Glutamatergic neuron (in vitro differentiated cells): ENCODE measurements at regions not wholly inside any gene's neighbourhood (a gene's known extent, or its start where the extent isn't known, plus 50 kb on each side); places are given as distances from the start of the nearest gene placed in this dataset.

Source experiments
- DNase-seq: peaks from one replicate; pipeline ENCODE4 v3.0.0; 2022
- H3K27ac Mint-ChIP-seq: one replicate; pipeline ENCODE4 v1.8.0; 2020; ENCODE audit warnings: mild to moderate bottlenecking, mixed read lengths, inconsistent platforms; ENCODE audit not compliant: unreplicated experiment
- H3K27me3 Mint-ChIP-seq: one replicate; pipeline ENCODE4 v1.8.0; 2020; ENCODE audit warnings: mild to moderate bottlenecking, moderate library complexity, mixed read lengths, inconsistent platforms; ENCODE audit not compliant: unreplicated experiment
- H3K36me3 Mint-ChIP-seq: one replicate; pipeline ENCODE4 v1.8.0; 2020; ENCODE audit warnings: mild to moderate bottlenecking, mixed read lengths, inconsistent platforms; ENCODE audit not compliant: unreplicated experiment
- H3K4me1 Mint-ChIP-seq: one replicate; pipeline ENCODE4 v1.8.0; 2020; ENCODE audit warnings: mild to moderate bottlenecking, low read depth, mixed read lengths, inconsistent platforms; ENCODE audit not compliant: unreplicated experiment
- H3K4me3 Mint-ChIP-seq: one replicate; pipeline ENCODE4 v1.8.0; 2020; ENCODE audit warnings: mild to moderate bottlenecking, mixed read lengths, inconsistent platforms; ENCODE audit not compliant: unreplicated experiment
- H3K9me3 Mint-ChIP-seq: one replicate; pipeline ENCODE4 v1.8.0; 2020; ENCODE audit warnings: mild to moderate bottlenecking, moderate library complexity, mixed read lengths, inconsistent platforms; ENCODE audit not compliant: unreplicated experiment
- CTCF ChIP-seq: fragments of 200-600 bp; sonication (generic); IDR thresholded peaks from one replicate; pipeline ENCODE4 v1.5.0; 2021; ENCODE audit not compliant: partially characterized antibody, unreplicated experiment

GRCh38 chr10:133035952-133036351 lies 51.8 kb upstream of the ADGRA1 start:
- TF ChIP-seq CTCF: no peak
- no peak for DNase-seq
- Mint-ChIP-seq H3K27me3 (peaks cover 5% of the 10 kb centered on the region), H3K4me1 (peaks cover 20% of the 10 kb centered on the region), H3K27ac (no peak overlapping the region), H3K9me3 (peaks cover 8% of the 10 kb centered on the region), H3K4me3 (no peak overlapping the region), H3K36me3 (no peaks in the 10 kb centered on the region)

- TF ChIP-seq CTCF: no peak
- DNase-seq: no peak
- Mint-ChIP-seq H3K36me3 (no peaks in the 10 kb centered on the region), H3K27ac (no peak overlapping the region), H3K9me3 (peaks cover 10% of the 10 kb centered on the region), H3K27me3 (peaks cover 5% of the 10 kb centered on the region), H3K4me1 (peaks cover 20% of the 10 kb centered on the region), H3K4me3 (no peak overlapping the region)
Measured at GRCh38 chr10:133034762-133035161, 53.0 kb upstream of the ADGRA1 start.

- Mint-ChIP-seq H3K4me1 (peaks cover 19% of the 10 kb centered on the region), H3K4me3 (no peak overlapping the region), H3K27ac (no peak overlapping the region), H3K9me3 (peaks cover 10% of the 10 kb centered on the region), H3K36me3 (no peaks in the 10 kb centered on the region), H3K27me3 (peaks cover 5% of the 10 kb centered on the region)
- no peak for TF ChIP-seq CTCF
- no peak for DNase-seq
Measured at GRCh38 chr10:133034092-133034491, 53.6 kb upstream of the ADGRA1 start.

- TF ChIP-seq CTCF: no peak
- Mint-ChIP-seq H3K36me3 (no peaks in the 10 kb centered on the region), H3K27me3 (peaks cover 5% of the 10 kb centered on the region), H3K4me1 (peaks cover 18% of the 10 kb centered on the region), H3K27ac (no peak overlapping the region), H3K9me3 (peaks cover 10% of the 10 kb centered on the region), H3K4me3 (no peak overlapping the region)
- DNase-seq: no peak
Measured at GRCh38 chr10:133033742-133034048, 54.0 kb upstream of the ADGRA1 start.

GRCh38 chr10:133032976-133033741 lies 54.6 kb upstream of the ADGRA1 start:
- H3K27ac Mint-ChIP-seq: no peak overlapping the region
- H3K4me1 Mint-ChIP-seq: peaks cover 14% of the 10 kb centered on the region
- peaks cover 5% of the 10 kb centered on the region for H3K27me3 Mint-ChIP-seq
- no peak for DNase-seq
- H3K36me3 Mint-ChIP-seq: no peaks in the 10 kb centered on the region
- peaks cover 10% of the 10 kb centered on the region for H3K9me3 Mint-ChIP-seq
- no peak overlapping the region for H3K4me3 Mint-ChIP-seq
- TF ChIP-seq CTCF: no peak
